GM18499 (cell line): ENCODE measurements at regions not wholly inside any gene's neighbourhood (a gene's known extent, or its start where the extent isn't known, plus 50 kb on each side); places are given as distances from the start of the nearest gene placed in this dataset.
"Not testable (repeated sequence)": the region's sequence is repeated elsewhere in the genome, so short reads cannot be mapped to it uniquely, and the experiment has no call there.

Experiments
- ATAC-seq: cut with Tn5 transposase; IDR thresholded peaks from one replicate; pipeline ENCODE4 v1.9.1; 2021; ENCODE audit warnings: moderate number of reproducible peaks; ENCODE audit not compliant: insufficient read depth, unreplicated experiment

DNA sequence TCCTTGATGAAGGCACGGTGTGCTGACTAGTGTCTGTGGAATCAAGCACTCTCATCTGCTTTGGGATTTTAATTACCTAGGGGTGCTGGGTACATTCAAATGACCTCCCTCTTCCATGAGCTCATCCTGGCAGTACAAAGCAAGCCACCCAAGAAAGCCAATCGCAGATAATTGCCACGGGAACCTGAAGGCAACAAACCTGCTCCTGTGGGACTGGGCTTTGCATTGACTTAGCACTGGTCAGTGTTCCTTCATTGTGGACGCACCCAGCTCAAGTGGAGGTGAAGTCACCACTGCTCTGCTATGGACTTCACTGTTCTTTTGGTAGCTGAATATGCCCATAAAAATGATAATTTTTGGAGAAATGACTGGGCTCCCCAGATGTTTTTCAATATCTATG lies 261.6 kb upstream of the FERMT1 start:
- ATAC-seq, result no peak

DNA sequence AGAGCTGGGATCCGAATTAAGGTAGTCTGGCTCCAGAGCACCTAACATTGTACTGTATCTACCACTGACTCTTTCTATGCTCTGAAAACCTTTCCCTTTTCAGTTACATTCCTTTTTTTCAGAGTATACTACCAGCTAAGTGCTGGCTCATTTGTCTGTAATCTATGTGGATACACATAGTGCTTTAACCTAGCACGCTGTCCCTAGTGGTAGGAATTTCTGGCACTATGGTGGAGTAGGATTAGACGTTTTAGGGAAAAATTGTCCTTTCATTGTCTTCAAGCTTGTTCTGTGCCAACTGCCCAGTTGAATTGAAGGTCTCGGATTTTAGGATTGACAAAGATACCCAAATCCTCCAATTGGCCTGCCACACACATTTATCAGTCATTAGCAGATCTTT lies 259.1 kb upstream of the FERMT1 start:
- no peak for ATAC-seq

DNA sequence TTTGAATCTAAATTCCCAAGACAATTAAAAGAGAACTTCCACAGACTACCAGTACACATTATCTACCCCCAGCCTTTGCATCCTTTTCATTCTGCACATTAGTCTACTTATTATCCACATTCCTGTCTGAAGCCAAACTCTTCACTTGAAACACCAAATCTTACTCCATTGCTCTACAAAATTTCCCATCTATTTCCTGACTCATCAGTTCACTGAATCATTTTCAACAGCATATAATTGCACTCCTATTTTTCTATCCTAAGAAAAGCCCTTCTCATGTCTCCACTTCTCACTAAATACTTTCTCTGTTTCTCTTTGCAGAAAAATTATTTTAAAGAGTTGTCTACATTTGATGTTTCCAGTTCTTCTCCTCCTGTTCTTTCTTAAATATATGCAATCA lies 239.4 kb upstream of the FERMT1 start:
- ATAC-seq, result no peak

DNA sequence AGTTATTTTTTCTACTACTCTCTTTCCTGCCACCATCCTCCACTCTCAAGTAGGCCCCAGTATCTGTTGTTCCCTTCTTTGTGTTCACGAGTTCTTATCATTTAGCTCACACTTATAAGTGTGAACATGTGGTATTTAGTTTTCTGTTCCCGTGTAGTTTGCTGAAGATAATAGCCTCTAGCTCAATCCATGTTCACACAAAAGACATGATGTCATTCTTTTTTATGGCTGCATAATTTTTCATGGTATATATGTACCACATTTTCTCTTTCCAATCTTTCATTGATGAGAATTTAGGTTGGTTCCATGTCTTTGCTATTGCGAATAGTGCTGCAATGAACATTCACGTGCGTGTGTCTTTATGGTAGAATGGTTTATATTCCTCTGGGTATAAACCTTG lies 237.9 kb upstream of the FERMT1 start:
- ATAC-seq, result no peak

DNA sequence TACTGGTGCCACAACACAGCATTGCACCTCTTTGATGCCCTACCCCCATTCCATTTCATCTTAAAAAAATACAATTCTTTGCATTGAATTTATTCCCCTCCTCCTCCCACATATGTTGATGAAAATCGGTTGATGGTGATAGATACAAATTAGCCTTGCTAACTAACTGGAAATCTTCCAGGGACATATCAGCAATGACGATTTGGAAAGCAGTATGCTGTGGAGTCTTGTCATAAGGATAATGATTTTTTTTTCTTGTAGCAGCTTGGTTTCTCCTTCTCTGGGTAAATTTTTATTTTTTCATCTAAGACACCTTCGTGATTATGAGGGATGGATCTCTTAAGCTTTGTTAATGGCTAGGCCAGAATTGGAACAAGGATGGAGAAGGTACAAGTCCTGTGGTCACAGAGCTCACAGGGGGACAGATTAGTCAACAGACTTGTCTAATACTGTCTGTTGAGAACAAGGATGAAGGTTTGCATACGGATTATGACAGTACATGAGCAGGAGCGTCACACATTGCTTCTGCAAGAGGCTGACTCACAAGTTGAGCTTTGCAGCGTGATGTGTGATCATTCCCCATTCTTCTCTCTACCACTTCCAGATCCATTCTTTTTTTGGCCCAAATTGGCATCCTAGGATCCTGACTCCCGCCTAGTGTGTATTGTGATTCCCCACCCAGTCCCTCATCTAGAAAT lies 233.1 kb upstream of the FERMT1 start:
- ATAC-seq, result no peak

DNA sequence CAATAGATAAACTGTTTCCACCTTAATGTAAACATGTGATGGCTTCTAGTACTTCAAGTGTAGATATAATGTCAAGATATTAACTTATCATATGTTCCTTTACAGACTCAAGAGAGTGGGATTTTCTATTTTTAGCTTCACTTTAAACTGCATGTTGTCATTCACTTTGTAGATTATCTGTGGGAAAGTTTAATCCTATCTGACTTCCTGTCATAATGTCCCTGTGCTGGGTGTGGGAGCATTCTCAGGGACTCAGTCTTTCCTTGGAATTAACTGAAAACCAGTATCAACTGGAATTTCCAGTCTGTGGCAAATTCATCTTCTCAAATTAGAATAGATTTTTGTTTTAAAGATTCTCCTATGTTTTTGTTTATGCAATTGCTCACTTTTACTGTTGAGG lies 226.1 kb upstream of the FERMT1 start:
- ATAC-seq, result no peak

DNA sequence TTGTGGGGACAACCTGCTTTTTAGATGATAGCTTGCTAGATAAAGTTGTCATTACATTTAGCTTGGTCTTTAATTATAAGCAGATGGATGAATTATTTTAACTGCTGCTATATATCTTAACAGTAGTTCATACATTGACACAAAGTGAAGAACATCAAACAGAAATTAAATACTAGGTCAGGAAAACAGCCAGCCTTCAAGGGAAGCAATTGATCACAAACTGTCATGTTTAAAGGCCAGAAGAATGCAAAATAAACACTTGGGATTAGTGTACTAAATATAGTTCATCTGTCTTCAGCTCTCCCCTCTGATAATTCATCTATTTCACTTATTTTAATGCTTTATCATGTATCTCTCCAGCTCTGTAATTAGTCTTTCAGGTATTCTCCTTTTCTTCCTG lies 225.1 kb upstream of the FERMT1 start:
- ATAC-seq, result no peak

DNA sequence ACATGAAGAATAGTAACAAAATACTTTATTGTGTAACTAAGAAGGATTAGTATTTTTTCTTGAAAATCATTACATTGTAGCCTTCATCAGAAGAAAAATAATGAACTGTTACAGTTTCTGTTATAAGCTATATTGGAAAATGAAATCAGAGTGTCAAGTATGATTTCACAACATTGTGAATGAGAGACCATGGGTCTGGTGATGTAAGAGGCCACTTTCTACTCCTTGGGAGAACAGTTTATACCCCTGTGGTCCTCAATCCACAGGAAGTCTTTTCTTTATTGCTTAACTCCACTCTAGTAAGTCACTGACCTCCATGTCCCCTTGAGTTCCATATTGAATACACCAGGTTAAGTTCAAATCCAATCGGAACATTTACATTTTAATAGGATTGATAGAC lies 218.7 kb upstream of the FERMT1 start:
- no peak for ATAC-seq

DNA sequence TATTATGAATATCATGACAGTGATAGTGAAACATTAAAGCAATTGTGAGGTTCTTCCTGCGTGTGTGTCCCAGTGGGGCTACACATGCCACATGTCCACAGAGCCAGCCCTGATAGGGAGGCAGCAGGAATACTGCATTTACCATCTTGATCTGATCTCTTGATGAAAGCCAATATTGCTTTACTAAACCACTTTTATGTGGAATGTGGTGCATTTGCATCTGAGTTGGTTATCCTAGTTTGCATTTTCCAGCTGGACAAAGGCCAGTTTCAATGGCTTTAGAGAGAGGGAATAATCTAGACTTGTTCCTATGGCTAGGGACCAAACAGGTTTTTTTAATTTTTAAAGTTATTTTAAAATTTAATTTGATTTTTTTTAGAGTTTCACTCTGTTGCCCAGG lies 216.3 kb upstream of the FERMT1 start:
- no peak for ATAC-seq

DNA sequence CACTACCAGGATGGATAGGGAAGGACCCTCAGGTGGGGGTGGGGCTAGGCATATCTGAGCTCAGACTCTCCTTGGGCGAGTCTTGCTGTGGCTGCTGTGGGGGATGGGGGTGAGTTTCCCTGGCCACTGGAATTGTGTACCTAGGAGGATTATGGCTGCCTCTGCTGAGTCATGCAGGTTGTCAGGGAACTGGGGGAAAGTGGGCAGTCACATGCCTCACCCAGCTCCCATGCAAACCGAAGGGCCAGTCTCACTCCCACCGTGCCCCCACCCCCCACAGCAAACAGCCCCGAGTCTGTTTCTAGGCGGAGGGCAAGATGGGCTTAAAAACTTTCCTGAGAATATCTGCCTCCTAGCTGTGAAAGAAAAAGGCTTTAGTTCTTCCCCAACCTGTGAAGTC lies 210.3 kb upstream of the FERMT1 start:
- ATAC-seq, result no peak

DNA sequence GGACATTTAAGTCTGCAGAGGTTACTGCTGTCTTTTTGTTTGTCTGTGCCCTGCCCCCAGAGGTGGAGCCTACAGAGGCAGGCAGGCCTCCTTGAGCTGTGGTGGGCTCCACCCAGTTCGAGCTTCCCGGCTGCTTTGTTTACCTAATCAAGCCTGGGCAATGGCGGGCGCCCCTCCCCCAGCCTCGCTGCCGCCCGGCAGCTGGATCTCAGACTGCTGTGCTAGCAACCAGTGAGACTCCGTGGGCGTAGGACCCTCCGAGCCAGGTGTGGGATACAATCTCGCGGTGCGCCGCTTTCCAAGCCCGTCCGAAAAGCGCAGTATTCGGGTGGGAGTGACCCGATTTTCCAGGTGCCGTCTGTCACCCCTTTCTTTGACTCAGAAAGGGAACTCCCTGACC lies 198.4 kb upstream of the FERMT1 start:
- ATAC-seq, result not testable (repeated sequence)

DNA sequence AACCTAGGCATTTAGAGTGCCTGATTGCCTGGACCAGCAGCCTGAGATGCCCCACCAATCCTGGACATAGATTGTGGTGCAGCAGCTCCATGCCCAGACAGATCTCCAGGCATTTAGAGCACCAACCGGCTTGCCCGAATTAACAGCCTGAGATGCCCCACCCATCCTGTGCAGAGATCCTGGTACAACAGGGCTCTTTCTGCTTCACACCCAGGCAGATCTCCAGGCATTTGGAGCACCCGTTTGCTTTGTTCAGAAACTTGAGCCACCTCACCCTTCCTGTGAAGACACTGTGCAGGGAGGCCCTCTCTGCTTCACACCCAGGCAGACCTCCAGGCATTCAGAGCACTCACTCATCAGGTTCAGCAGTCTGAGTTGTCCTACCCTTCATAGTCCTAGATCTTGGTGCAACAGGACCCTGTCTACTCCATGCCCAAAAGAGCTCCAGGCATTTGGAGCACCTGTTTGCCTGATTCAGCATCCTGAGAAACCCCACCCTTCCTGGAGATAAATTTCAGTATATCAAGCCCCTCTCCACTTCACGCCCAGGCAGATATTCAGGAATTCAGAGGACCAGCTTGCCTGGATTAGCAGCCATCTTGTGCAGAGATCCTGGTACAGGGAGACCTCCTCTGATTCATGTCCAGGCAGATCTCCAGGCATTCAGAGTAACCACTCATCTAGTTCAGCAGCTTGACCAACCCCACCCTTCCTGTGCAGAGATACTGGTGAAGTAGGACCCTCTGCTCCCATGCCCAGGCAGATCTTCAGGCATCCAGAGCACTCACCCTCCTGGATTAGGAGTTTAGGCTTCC lies 189.2 kb upstream of the FERMT1 start:
- ATAC-seq, result no peak

DNA sequence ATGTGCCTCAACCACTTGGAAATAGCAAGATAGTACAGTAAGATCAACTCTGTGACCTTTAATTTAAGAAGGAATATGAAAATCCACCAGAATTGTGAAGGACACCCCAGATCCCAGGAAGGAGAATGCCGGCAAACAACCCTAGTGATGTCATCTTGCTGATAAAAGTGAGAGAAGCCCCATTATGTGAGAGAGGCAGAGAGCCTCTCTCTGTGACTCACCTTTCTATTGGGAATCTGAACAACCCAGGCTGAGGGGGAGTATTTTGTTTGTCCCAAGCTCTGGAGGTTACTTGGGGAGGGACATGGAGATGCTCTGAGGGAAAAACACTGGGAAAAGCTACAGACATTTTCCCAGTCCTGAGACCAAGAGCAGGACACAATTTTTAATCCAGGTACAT lies 188.3 kb upstream of the FERMT1 start:
- no peak for ATAC-seq

DNA sequence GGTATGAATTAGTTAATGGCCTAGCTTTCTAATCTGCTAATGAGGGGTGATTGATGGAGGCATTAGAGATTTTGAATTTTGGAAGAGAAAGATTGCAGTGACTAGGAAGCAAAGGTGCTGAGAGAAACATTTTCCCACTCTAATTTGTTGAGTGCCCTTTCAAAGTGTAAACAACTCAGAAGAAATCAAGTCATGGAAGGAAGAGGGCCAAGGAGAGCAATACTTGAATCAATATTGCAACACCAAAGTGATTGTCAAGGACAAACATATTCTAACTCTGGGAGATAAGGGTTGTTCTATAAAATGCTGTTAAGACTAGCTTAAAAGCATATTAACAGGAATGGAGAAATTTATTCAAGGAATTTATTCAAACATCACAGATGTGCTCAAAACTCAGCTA lies 182.7 kb upstream of the FERMT1 start:
- ATAC-seq, result no peak

DNA sequence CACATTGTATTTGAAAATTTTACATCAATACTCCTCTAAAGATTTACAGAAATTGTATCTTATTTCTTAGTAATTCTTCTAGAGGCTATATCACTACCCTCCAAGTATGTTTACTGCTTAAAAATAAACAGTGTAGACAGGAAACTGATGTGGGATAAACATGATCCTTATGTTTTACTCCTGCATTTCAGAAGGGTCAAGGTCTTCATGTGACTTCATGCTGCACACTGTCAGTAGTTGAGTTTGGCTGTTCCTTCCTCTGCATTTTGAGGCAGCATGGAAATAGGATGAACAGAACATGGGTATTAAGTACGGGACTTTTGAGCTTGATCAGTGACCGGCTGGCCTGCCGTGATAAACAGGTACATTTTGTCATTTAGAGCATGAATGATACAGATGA lies 179.2 kb upstream of the FERMT1 start:
- ATAC-seq, result no peak

DNA sequence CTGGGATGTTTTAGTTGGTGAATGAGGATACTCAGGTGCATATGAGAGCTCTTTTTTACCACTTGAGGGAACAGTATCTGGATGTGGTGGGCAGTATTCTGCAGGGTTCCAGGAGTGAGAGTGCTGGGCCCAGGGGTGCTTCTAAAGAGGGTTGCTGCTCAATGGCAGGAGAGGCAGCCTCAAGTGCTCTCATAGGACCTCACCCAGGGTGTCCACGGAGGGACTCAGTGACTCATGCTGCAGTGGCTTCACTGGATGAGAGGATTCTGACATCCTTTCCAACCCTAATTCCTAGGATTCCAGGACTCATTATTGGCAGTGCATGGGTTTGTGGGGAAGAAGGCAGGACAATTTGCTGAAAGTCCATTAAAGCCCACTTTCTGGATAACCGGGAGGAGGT lies 176.6 kb upstream of the FERMT1 start:
- ATAC-seq, result no peak

DNA sequence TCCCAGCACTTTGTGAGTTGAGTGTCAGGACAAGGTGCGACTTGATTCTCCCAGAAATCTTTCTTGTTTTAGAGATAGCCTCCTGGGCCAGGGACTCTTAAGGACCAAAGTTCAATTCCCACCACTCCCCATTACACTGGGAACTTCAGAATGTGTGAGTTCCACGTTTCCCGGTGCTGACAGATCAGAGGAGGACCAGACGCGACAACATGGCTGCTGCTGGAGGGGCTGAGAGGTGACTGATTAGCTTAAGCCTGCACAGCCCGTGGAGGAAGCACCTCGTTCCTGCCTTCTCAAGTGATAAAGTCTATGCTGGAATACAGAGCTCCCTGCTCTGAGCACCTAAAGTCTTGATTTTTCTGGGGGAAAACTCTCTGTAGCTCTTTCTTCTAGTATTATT lies 175.2 kb upstream of the FERMT1 start:
- no peak for ATAC-seq

DNA sequence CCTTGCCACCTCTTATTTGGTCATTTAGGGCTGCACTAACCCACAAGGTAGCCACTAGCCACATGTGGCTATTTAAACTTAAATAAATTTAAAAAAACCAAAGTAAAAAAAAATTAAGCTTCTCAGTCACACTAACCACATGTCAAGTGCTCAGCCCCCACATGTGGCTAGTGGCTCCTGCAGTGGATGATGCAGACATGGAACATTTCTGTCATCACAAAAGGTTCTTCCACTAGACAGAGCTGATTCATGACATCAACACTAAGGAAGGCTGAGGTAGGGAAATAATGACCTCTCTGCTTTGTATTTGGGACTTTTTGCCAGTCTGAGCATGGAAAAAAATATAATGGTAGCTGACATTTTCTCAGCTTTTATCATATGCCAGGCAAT lies 173.0 kb upstream of the FERMT1 start:
- ATAC-seq, result no peak

DNA sequence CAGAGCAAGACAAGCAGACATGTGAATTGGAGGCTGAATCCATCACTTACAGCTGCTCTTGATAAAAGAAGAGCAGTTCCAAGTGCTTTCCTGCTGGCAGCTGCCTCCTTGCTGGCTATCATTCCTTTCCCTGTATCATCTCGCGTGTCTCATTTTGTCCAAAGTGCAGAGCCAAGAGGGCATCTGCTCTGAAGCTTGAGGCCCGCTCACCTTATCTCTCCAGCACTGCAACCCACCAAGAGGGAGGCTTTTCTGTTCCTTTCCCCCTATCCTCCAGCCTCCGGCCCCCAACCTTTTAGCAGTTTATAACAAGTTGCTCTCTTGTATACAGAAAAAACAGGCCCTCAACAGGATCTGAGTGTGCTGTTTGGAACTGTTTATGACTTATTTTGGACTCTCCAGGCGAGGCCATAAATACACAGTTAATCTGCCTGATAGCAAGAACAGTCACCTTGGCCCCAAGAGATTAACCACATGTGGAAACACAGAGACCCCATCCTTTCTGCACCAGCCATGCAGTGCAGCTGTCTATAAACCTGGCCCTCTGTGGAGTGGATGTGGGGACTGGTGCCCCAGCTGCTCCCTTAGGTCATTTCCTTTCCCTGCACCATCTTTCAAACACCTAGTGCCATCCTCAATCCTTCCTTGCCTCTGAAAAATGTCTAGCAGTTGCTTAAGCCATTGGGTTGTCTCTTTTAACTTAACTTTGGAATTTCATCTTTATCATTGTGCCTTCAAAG lies 172.5 kb upstream of the FERMT1 start:
- ATAC-seq, result no peak

DNA sequence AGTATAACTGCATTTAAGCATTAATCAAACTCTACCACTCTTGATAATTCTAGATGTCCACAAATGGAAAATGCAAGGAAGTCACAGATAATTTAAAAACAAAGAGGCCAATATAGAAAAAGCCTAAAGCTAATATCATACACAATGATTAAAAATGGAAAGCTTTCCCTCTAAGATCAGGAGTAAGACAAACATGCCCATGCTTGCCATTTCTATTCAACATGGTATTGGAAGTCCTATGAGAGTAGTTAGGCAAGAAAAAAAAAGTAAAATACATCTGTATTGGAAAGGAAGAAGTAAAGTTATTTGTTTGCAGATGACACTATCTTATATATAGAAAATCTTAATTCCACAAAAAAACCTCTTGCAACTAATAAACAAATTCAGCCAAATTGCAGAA lies 164.6 kb upstream of the FERMT1 start:
- ATAC-seq, result no peak

DNA sequence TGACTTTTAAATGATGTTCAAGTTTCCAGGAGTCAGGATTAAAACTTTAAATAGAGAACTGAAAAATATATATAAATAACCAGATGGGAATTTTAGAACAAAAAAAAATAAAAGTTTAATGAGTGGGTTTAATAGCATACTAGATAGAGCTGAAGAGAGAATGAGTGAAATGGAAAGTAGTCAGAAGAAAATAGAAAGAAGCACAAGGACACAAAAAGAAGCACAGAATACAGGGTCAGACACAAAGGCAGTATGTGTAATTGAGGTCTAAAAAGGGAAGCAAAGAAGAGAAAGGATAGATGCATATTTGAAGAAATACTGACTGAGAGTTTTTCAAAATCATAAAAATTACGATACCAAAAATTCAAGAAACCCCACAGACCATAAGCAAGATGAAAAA lies 159.8 kb upstream of the FERMT1 start:
- no peak for ATAC-seq
